ENCODE measurements at regions not wholly inside any gene's neighbourhood (a gene's known extent, or its start where the extent isn't known, plus 50 kb on each side); places are given as distances from the start of the nearest gene placed in this dataset.
A peak's percentile ranks its signal among the peaks of the same experiment; 100 is the strongest.

- in situ Hi-C loops (cut with MboI; ENCODE audit: low sequenced_read_pairs), result no loop called here
- Histone ChIP-seq H3K4me1 (no peaks in the 10 kb centered on the region), H3K4me3 (no peak overlapping the region), H3K9me3 (no peaks in the 10 kb centered on the region), H3K36me3 (replicated peaks) (no peaks in the 10 kb centered on the region), H3K27me3 (ENCODE audit: low read depth) (no peaks in the 10 kb centered on the region)
- DNase-seq (ENCODE audit: low spot score in 2 of 2), result no peak
Observed at GRCh38 chrX:7789200-7789599, 53.8 kb upstream of the VCX start.

- Histone ChIP-seq H3K4me3 (no peak overlapping the region), H3K27me3 (ENCODE audit: low read depth) (no peaks in the 10 kb centered on the region), H3K36me3 (replicated peaks) (no peaks in the 10 kb centered on the region), H3K4me1 (no peaks in the 10 kb centered on the region), H3K9me3 (no peaks in the 10 kb centered on the region)
- DNase-seq (ENCODE audit: low spot score in 2 of 2), result no peak
- in situ Hi-C loops (cut with MboI; ENCODE audit: low sequenced_read_pairs), result no loop called here
Observed at GRCh38 chrX:7788334-7788733, 54.6 kb upstream of the VCX start.

GRCh38 chrX:7787714-7788113, 55.3 kb upstream of the VCX start:
- H3K9me3 ChIP-seq, result no peaks in the 10 kb centered on the region
- no peak for DNase-seq (ENCODE audit: low spot score in 2 of 2)
- H3K36me3 ChIP-seq (replicated peaks), result no peaks in the 10 kb centered on the region
- no peak overlapping the region for H3K4me3 ChIP-seq
- in situ Hi-C loops (cut with MboI; ENCODE audit: low sequenced_read_pairs), result no loop called here
- H3K27me3 ChIP-seq (ENCODE audit: low read depth), result no peaks in the 10 kb centered on the region
- no peaks in the 10 kb centered on the region for H3K4me1 ChIP-seq

- Histone ChIP-seq H3K4me1 (no peaks in the 10 kb centered on the region), H3K4me3 (no peak overlapping the region), H3K9me3 (no peaks in the 10 kb centered on the region), H3K36me3 (replicated peaks) (no peaks in the 10 kb centered on the region), H3K27me3 (ENCODE audit: low read depth) (no peaks in the 10 kb centered on the region)
- in situ Hi-C loops (cut with MboI; ENCODE audit: low sequenced_read_pairs), result no loop called here
- no peak for DNase-seq (ENCODE audit: low spot score in 2 of 2)
Observed at GRCh38 chrX:7784580-7784979, 58.4 kb upstream of the VCX start.

GRCh38 chrX:7779644-7780043, 63.3 kb upstream of the VCX start:
- in situ Hi-C loops (cut with MboI; ENCODE audit: low sequenced_read_pairs), result no loop called here
- no peak overlapping the region for H3K4me3 ChIP-seq
- H3K4me1 ChIP-seq, result no peaks in the 10 kb centered on the region
- H3K9me3 ChIP-seq, result no peaks in the 10 kb centered on the region
- H3K36me3 ChIP-seq (replicated peaks), result no peaks in the 10 kb centered on the region
- DNase-seq (ENCODE audit: low spot score in 2 of 2), result no peak
- no peaks in the 10 kb centered on the region for H3K27me3 ChIP-seq (ENCODE audit: low read depth)

- Histone ChIP-seq H3K4me3 (no peak overlapping the region), H3K36me3 (replicated peaks) (no peaks in the 10 kb centered on the region), H3K9me3 (no peaks in the 10 kb centered on the region), H3K4me1 (no peaks in the 10 kb centered on the region), H3K27me3 (ENCODE audit: low read depth) (no peaks in the 10 kb centered on the region)
- DNase-seq (ENCODE audit: low spot score in 2 of 2), result no peak
- in situ Hi-C loops (cut with MboI; ENCODE audit: low sequenced_read_pairs), result no loop called here
Observed at GRCh38 chrX:7775987-7776386, 67.0 kb upstream of the VCX start.

GRCh38 chrX:7771788-7772438, 71.1 kb upstream of the VCX start:
- in situ Hi-C loops (cut with MboI; ENCODE audit: low sequenced_read_pairs), result no loop called here
- Histone ChIP-seq H3K4me3 (no peak overlapping the region), H3K9me3 (no peaks in the 10 kb centered on the region), H3K36me3 (replicated peaks) (no peaks in the 10 kb centered on the region), H3K27me3 (ENCODE audit: low read depth) (no peaks in the 10 kb centered on the region), H3K4me1 (no peaks in the 10 kb centered on the region)
- DNase-seq (ENCODE audit: low spot score in 2 of 2), result no peak

GRCh38 chrX:7759830-7760229, 83.1 kb upstream of the VCX start:
- Histone ChIP-seq H3K9me3 (no peaks in the 10 kb centered on the region), H3K27me3 (ENCODE audit: low read depth) (no peaks in the 10 kb centered on the region), H3K4me1 (no peaks in the 10 kb centered on the region), H3K36me3 (replicated peaks) (no peaks in the 10 kb centered on the region), H3K4me3 (no peak overlapping the region)
- DNase-seq (ENCODE audit: low spot score in 2 of 2), result no peak
- in situ Hi-C loops (cut with MboI; ENCODE audit: low sequenced_read_pairs), result no loop called here

- Histone ChIP-seq H3K27me3 (ENCODE audit: low read depth) (no peaks in the 10 kb centered on the region), H3K4me1 (no peaks in the 10 kb centered on the region), H3K9me3 (no peaks in the 10 kb centered on the region), H3K4me3 (no peak overlapping the region), H3K36me3 (replicated peaks) (no peaks in the 10 kb centered on the region)
- in situ Hi-C loops (cut with MboI; ENCODE audit: low sequenced_read_pairs), result no loop called here
- DNase-seq (ENCODE audit: low spot score in 2 of 2), result no peak
Observed at GRCh38 chrX:7746856-7747255, 96.1 kb upstream of the VCX start.

GRCh38 chrX:7730071-7730470, 112.9 kb upstream of the VCX start:
- in situ Hi-C loops (cut with MboI; ENCODE audit: low sequenced_read_pairs), result no loop called here
- H3K36me3 ChIP-seq (replicated peaks), result no peaks in the 10 kb centered on the region
- H3K4me3 ChIP-seq, result no peak overlapping the region
- no peaks in the 10 kb centered on the region for H3K27me3 ChIP-seq (ENCODE audit: low read depth)
- no peaks in the 10 kb centered on the region for H3K4me1 ChIP-seq
- DNase-seq (ENCODE audit: low spot score in 2 of 2), result no peak
- H3K9me3 ChIP-seq, result no peaks in the 10 kb centered on the region

- no peaks in the 10 kb centered on the region for H3K36me3 ChIP-seq (replicated peaks)
- DNase-seq (ENCODE audit: low spot score in 2 of 2), result no peak
- H3K27me3 ChIP-seq (ENCODE audit: low read depth), result no peaks in the 10 kb centered on the region
- H3K9me3 ChIP-seq, result no peaks in the 10 kb centered on the region
- no peak overlapping the region for H3K4me3 ChIP-seq
- in situ Hi-C loops (cut with MboI; ENCODE audit: low sequenced_read_pairs), result no loop called here
- H3K4me1 ChIP-seq, result no peaks in the 10 kb centered on the region
Observed at GRCh38 chrX:7720519-7720918, 122.5 kb upstream of the VCX start.

GRCh38 chrX:7714351-7714750, 128.6 kb upstream of the VCX start:
- H3K36me3 ChIP-seq (replicated peaks), result no peaks in the 10 kb centered on the region
- in situ Hi-C loops (cut with MboI; ENCODE audit: low sequenced_read_pairs), result no loop called here
- DNase-seq (ENCODE audit: low spot score in 2 of 2), result peak in 1 of 2 experiments; percentile 22

GRCh38 chrX:7711167-7711566, 131.8 kb upstream of the VCX start:
- no peaks in the 10 kb centered on the region for H3K36me3 ChIP-seq (replicated peaks)
- in situ Hi-C loops (cut with MboI; ENCODE audit: low sequenced_read_pairs), result no loop called here
- DNase-seq (ENCODE audit: low spot score in 2 of 2), result no peak

More at GRCh38 chrX:7714351-7714750, 128.6 kb upstream of the VCX start:
- Histone ChIP-seq H3K9me3 (no peaks in the 10 kb centered on the region), H3K27me3 (ENCODE audit: low read depth) (no peaks in the 10 kb centered on the region), H3K4me1 (no peaks in the 10 kb centered on the region; the same call in 1 of the 2 replicates), H3K4me3 (no peak overlapping the region)

GRCh38 chrX:7709845-7710244, 133.1 kb upstream of the VCX start:
- no peaks in the 10 kb centered on the region for H3K27me3 ChIP-seq (ENCODE audit: low read depth)
- H3K4me1 ChIP-seq, result no peaks in the 10 kb centered on the region; the same call in 1 of the 2 replicates
- no peak for DNase-seq (ENCODE audit: low spot score in 2 of 2)
- no peaks in the 10 kb centered on the region for H3K9me3 ChIP-seq
- no peak overlapping the region for H3K4me3 ChIP-seq
- in situ Hi-C loops (cut with MboI; ENCODE audit: low sequenced_read_pairs), result no loop called here
- H3K36me3 ChIP-seq (replicated peaks), result no peaks in the 10 kb centered on the region

More at GRCh38 chrX:7711167-7711566, 131.8 kb upstream of the VCX start:
- Histone ChIP-seq H3K4me1 (no peaks in the 10 kb centered on the region; the same call in 1 of the 2 replicates), H3K4me3 (no peak overlapping the region), H3K27me3 (ENCODE audit: low read depth) (no peaks in the 10 kb centered on the region), H3K9me3 (no peaks in the 10 kb centered on the region)

- Histone ChIP-seq H3K36me3 (replicated peaks) (no peaks in the 10 kb centered on the region), H3K4me1 (no peaks in the 10 kb centered on the region), H3K27me3 (ENCODE audit: low read depth) (no peaks in the 10 kb centered on the region), H3K4me3 (no peak overlapping the region), H3K9me3 (no peaks in the 10 kb centered on the region)
- no peak for DNase-seq (ENCODE audit: low spot score in 2 of 2)
- in situ Hi-C loops (cut with MboI; ENCODE audit: low sequenced_read_pairs), result no loop called here
Observed at GRCh38 chrX:7706032-7706431, 136.9 kb upstream of the VCX start.
